Adrenal gland (tissue), 9 donors: ENCODE measurements at regions not wholly inside any gene's neighbourhood (a gene's known extent, or its start where the extent isn't known, plus 50 kb on each side); places are given as distances from the start of the nearest gene placed in this dataset.

ENCODE experiments used
- DNase-seq, 7 donors: peaks; one replicate each; pipeline ENCODE4 v3.0.0-alpha.2; 2019 to 2020
- H3K27ac ChIP-seq, 5 donors: fragments of 200-600 bp; sonication (generic) in 4 of 5; 1 replicate in 3 of 5; 2 replicates in 2 of 5; pipeline versions ENCODE4 v1.5.1 to v1.8.0; 2016 to 2020; ENCODE audit warnings: mild to moderate bottlenecking in 1 of 5
- H3K27me3 ChIP-seq: fragments of 200-600 bp; 2 replicates; pipeline ENCODE4 v1.8.0; 2021
- H3K36me3 ChIP-seq, 2 donors: fragments of 200-600 bp; replicated peaks in 1 of 2; 1 replicate in 1 of 2; 2 replicates in 1 of 2; pipeline versions ENCODE4 v1.5.1 to v1.8.0; 2018 to 2022
- H3K4me1 ChIP-seq, 2 donors: fragments of 200-600 bp; replicated peaks in 1 of 2; 1 replicate in 1 of 2; 2 replicates in 1 of 2; pipeline versions ENCODE4 v1.5.1 to v1.8.0; 2018 to 2021
- H3K4me3 ChIP-seq, 4 donors: fragments of 200-600 bp; sonication (generic) in 3 of 4; one replicate each; pipeline ENCODE4 v1.5.1; 2016 to 2018
- H3K9me3 ChIP-seq, 3 donors: fragments of 200-600 bp; sonication (generic) in 1 of 3; replicated peaks in 1 of 3; 1 replicate in 2 of 3; 2 replicates in 1 of 3; pipeline versions ENCODE4 v1.5.1 to v1.8.0; 2016 to 2021
- POLR2A ChIP-seq, 2 donors: fragments of 450-650 bp; IDR thresholded peaks; one replicate each; pipeline ENCODE4 v1.6.1; 2017; ENCODE audit warnings: antibody characterized with exemption in 2 of 2, mild to moderate bottlenecking in 2 of 2, moderate library complexity in 1 of 2
- WGBS, 4 donors: extraction: QIAGEN DNeasy Blood & Tissue Kit in 2 of 4; methylation state at CpG; one replicate each; pipeline versions ENCODE4 v1.1.5 to v1.1.7; 2013 to 2017; 5-methylcytosine and 5-hydroxymethylcytosine counted together
- intact Hi-C, 2 donors: fragments of 100-400 bp; cut with DNase I; formaldehyde crosslinking; loops; one replicate each; pipeline versions ENCODE4 v1.14.1 to v1.15.0; 2022 to 2023
- TF ChIP-seq, protein P1 (sequence below), 6 experiments: fragments of 450-650 bp in 4 of 6; fragments of 200-600 bp in 2 of 6; sonication (generic) in 1 of 6; IDR thresholded peaks; 1 replicate in 5 of 6; 2 replicates in 1 of 6; pipeline versions ENCODE4 v1.5.1 to v1.8.0; 2016 to 2021; ENCODE audit warnings: antibody characterized with exemption in 6 of 6, mild to moderate bottlenecking in 2 of 6, moderate library complexity in 1 of 6
- donor health status: healthy with polysubstance abuse.
- donor health status: Bipolar disorder and iron deficiency.
- donor health status: DM: yes; HTN: yes; CAD: no.
- donor health status: DM: no; HTN: no; CAD: no.
- donor health status: DM: no; HTN: no; CAD: no.

DNA sequence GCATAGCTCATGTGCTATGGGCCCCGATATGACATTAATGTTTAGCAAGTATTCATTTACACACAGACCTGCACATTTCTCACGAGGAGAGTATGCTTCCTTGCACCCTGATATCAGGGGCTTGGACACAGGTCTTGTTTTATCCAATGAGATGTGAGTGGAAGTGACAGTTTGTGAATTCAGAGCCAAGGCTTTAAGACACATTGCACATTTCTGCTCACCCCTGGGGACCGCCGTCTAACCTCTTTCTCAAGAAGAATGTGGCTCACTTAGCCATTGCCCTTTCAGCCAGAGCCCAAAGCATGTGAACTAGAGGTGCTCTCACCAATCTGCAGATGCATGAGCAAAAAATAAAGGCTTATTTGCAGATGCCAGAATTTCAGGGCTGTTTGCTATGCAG lies 116.1 kb upstream of the C16orf82 start:
- intact Hi-C loops: no loop called here
- no peak overlapping the region for H3K4me3 ChIP-seq
- DNase-seq: no peak
- no peaks in the 10 kb centered on the region for H3K9me3 ChIP-seq
- no peaks in the 10 kb centered on the region for H3K36me3 ChIP-seq
- H3K27ac ChIP-seq: no peak overlapping the region
- H3K4me1 ChIP-seq: no peaks in the 10 kb centered on the region
- TF ChIP-seq, protein P1, sequence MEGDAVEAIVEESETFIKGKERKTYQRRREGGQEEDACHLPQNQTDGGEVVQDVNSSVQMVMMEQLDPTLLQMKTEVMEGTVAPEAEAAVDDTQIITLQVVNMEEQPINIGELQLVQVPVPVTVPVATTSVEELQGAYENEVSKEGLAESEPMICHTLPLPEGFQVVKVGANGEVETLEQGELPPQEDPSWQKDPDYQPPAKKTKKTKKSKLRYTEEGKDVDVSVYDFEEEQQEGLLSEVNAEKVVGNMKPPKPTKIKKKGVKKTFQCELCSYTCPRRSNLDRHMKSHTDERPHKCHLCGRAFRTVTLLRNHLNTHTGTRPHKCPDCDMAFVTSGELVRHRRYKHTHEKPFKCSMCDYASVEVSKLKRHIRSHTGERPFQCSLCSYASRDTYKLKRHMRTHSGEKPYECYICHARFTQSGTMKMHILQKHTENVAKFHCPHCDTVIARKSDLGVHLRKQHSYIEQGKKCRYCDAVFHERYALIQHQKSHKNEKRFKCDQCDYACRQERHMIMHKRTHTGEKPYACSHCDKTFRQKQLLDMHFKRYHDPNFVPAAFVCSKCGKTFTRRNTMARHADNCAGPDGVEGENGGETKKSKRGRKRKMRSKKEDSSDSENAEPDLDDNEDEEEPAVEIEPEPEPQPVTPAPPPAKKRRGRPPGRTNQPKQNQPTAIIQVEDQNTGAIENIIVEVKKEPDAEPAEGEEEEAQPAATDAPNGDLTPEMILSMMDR (IDR thresholded peaks at IDR 0.05): no peak
- TF ChIP-seq POLR2A (IDR thresholded peaks at IDR 0.05): no peak
- H3K27me3 ChIP-seq: peaks cover 3% of the 10 kb centered on the region
- 48 to 63% (median 54%) methylated on average over 4 of the region's 4 CpGs for WGBS, 4 donors

DNA sequence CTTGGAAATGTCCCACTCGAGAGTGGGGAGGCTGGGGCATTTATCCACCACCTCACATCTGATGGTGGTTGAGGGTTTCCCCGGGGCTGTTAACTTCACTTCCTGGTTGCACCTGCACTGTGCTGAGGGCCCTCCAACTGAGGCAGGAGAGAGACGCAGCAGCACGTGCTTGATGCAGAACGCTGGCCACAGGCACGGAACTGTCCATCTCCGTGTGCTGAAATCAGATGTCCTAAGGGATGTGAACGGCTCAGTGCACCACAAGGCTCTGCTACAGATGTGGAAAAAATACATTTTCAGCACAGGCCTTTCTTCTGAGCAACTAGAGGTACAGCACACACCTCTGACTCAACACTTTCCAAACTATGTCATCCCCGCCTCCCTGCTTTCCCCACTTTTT lies 114.8 kb upstream of the C16orf82 start:
- H3K4me1 ChIP-seq: no peaks in the 10 kb centered on the region
- H3K9me3 ChIP-seq: no peaks in the 10 kb centered on the region
- no peak overlapping the region for H3K27ac ChIP-seq
- peaks cover 3% of the 10 kb centered on the region for H3K27me3 ChIP-seq
- no peaks in the 10 kb centered on the region for H3K36me3 ChIP-seq
- WGBS, 4 donors: 20 to 26% (median 24%) methylated on average over 6 to 9 of the region's 9 CpGs
- TF ChIP-seq, protein P1 (IDR thresholded peaks at IDR 0.05): no peak
- H3K4me3 ChIP-seq: no peak overlapping the region
- intact Hi-C loops: no loop called here
- no peak for DNase-seq

DNA sequence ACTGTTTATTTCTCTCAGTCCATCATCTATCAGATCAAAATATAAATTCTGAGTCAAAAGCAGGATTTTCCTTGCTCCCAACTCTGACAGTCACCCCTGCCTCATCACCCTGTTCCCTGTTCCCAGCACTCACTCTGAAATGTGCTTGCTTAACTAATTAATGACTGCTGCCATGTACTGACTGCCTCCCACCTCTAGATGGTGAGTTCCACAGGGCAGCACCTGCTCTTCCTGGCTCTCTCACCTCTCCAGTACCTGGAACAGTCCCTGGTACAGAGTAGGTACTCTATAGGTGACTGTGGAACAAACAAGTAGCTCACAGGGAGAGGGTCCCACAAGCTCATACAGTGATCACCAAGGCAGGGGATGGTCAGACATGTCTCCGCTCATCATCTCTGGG lies 114.3 kb upstream of the C16orf82 start:
- no peak for TF ChIP-seq POLR2A (IDR thresholded peaks at IDR 0.05)
- TF ChIP-seq, protein P1 (IDR thresholded peaks at IDR 0.05): no peak
- DNase-seq: no peak
- no peaks in the 10 kb centered on the region for H3K36me3 ChIP-seq
- intact Hi-C loops: no loop called here
- H3K27ac ChIP-seq: no peak overlapping the region
- no peaks in the 10 kb centered on the region for H3K4me1 ChIP-seq
- H3K4me3 ChIP-seq: no peak overlapping the region
- WGBS, 4 donors: 80 to 89% (median 88%) methylated on average over 1 of the region's 1 CpG
- peaks cover 3% of the 10 kb centered on the region for H3K27me3 ChIP-seq
- H3K9me3 ChIP-seq: no peaks in the 10 kb centered on the region

DNA sequence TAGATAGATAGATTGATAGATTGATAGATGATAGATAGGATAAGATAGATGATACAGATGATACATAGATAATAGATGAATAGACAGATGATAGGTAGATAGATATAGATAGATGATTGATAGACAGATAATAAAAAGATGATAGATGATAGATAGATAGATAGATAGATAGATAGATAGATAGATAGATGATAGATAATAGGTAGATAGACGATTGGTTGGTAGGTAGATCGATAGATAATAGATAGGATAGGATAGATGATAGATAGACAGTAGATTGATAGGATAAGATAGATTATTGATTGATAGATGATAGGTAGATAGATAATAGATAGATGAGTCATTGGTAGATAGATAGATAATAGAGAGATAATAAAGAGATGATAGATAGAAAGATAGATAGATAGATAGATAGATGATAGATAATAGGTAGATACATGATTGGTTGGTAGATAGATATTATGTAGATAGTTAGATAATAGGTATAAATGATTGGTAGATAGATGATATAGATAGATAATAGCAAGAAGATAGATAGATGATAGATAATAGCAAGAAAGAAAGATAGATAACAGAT lies 109.4 kb upstream of the C16orf82 start:
- TF ChIP-seq, protein P1 (IDR thresholded peaks at IDR 0.05): no peak
- no peak for TF ChIP-seq POLR2A (IDR thresholded peaks at IDR 0.05)
- WGBS, 4 donors: 78 to 91% (median 85%) methylated on average over 2 of the region's 2 CpGs
- Histone ChIP-seq H3K4me1 (no peaks in the 10 kb centered on the region), H3K9me3 (no peaks in the 10 kb centered on the region), H3K27ac (no peak overlapping the region), H3K27me3 (no peaks in the 10 kb centered on the region), H3K4me3 (no peak overlapping the region), H3K36me3 (no peaks in the 10 kb centered on the region)
- intact Hi-C loops: no loop called here
- DNase-seq: no peak
